ENCODE measurements at regions not wholly inside any gene's neighbourhood (a gene's known extent, or its start where the extent isn't known, plus 50 kb on each side); places are given as distances from the start of the nearest gene placed in this dataset.
"Not testable (repeated sequence)": the region's sequence is repeated elsewhere in the genome, so short reads cannot be mapped to it uniquely, and the experiment has no call there.

DNA sequence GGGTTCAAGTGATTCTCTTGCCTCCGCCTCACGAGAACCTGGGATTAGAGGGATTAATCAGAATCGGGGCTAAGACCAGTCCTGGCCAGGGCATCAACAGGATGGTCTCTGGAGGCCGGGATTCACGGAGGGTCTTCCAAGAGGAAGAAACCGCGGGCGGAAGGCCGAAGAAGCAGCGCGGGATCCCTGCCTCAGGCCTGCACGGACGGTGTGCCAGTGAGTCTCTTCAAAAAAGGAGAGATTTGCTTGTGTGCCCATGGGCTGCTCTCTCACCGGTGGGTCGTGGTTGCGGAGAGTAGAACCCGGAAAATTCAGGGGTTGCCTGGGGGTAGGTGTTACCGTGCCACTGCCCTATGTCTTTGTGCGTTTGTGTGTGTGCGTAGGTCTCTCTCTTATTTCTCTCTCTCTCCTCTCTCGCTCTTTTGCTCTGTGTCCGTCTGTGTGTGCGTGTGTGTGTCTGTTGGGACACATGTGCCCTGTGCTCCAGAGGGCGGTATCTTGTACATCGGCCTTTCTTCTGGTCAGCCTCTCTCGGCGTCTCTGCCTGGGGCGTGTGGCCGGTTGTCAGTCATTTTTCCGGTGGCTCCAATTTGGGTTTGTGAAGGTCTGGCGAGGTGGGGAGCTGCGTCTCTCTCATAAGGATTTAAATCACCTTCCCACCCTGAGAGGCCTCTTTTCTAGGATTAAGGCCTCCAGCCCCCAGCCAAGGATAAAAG is 613.2 kb downstream of the KCNJ18 start:
- H3K4me3 ChIP-seq (ENCODE audit: low read depth, low read length), result no peak overlapping the region
- TF ChIP-seq CTCF (IDR thresholded peaks at IDR 0.05; ENCODE audit: low read depth, low read length), result no peak
- in situ Hi-C loops (cut with HindIII; ENCODE audit: low sequenced_read_pairs), result no loop called here
- DNase-seq (ENCODE audit: low read depth, low spot score), result no peak

GRCh38 chr17:22310292-22310691 is 618.0 kb downstream of the KCNJ18 start:
- DNase-seq (ENCODE audit: low read depth, low spot score); in situ Hi-C loops (cut with HindIII; ENCODE audit: low sequenced_read_pairs); H3K4me3 ChIP-seq (ENCODE audit: low read depth, low read length): not testable (repeated sequence)

DNA sequence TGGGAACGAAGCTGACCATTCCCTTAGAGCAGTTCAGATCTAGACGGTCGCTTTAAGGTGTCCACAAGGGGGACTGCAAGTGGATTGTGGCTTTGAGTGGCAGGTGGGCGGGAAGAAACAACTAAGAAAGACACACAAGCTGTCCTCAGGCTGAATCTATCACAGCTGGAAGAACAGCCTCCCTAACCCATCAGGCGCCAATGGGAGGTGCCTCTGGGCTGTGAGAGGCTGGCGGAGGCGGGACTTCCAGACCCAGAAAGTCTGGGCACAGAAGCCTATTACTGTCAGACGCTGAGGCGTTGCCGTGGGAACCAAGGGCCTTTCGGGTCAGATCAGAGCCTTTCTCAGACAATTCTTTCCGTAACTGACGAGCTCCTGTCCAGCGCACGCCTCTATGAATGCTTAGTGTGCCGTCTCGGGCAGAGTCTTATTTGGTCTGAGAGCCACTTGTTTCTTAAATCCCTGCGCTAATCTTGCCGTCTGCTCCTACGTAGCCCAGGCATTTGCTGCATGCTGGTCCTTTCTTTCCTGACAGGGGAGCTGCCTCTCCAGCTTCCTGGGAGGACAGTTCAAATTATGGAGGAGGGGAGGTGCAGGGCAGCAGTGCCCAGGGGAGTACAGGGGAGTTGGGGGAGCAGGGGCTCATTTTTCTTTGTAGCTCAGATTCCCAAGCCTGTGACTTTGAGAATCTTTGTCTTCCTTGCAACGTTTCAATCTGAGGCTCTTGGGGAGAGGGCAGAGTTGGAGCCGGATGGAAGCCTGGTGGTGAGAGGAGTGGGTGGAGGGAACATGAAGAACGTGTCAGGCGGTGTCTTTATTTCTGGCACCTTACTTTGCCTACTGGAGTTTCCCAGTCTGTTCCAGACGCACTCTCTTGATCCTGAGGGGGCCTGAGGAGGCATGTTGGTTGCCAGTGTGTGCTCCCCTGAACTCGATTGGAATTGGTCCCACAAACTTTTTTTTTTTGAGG is 618.7 kb downstream of the KCNJ18 start:
- in situ Hi-C loops (cut with HindIII; ENCODE audit: low sequenced_read_pairs), result no loop called here
- TF ChIP-seq CTCF (IDR thresholded peaks at IDR 0.05; ENCODE audit: low read depth, low read length), result no peak
- DNase-seq (ENCODE audit: low read depth, low spot score), result no peak
- no peak overlapping the region for H3K4me3 ChIP-seq (ENCODE audit: low read depth, low read length)

- H3K4me3 ChIP-seq (ENCODE audit: low read depth, low read length); DNase-seq (ENCODE audit: low read depth, low spot score); in situ Hi-C loops (cut with HindIII; ENCODE audit: low sequenced_read_pairs): not testable (repeated sequence)
These were observed 628.7 kb downstream of the KCNJ18 start for GRCh38 chr17:22321001-22321400.

- H3K4me3 ChIP-seq (ENCODE audit: low read depth, low read length); DNase-seq (ENCODE audit: low read depth, low spot score); in situ Hi-C loops (cut with HindIII; ENCODE audit: low sequenced_read_pairs): not testable (repeated sequence)
These were observed 630.7 kb downstream of the KCNJ18 start for GRCh38 chr17:22322893-22323550.

DNA sequence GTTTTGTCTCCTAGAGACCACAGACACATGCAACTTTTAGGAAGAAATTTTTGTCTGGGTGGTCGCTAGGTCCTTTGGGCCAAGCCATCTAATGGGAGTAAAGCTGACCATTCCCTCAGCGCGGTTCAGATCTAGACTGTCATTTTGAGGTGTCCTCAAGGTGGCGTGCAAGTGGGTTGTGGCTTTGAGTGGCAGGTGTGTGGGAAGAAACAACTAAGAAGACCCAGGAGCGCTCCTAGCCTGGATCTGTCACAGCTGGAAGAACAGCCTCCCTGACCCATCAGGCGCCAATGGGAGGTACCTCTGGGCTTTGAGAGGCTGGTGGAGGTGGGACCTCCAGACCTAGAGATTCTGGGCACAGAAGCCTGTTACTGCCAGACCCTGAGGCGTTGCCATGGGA is 645.1 kb downstream of the KCNJ18 start:
- DNase-seq (ENCODE audit: low read depth, low spot score), result no peak
- in situ Hi-C loops (cut with HindIII; ENCODE audit: low sequenced_read_pairs), result no loop called here
- TF ChIP-seq CTCF (IDR thresholded peaks at IDR 0.05; ENCODE audit: low read depth, low read length), result no peak
- H3K4me3 ChIP-seq (ENCODE audit: low read depth, low read length), result no peak overlapping the region

- DNase-seq (ENCODE audit: low read depth, low spot score); in situ Hi-C loops (cut with HindIII; ENCODE audit: low sequenced_read_pairs); H3K4me3 ChIP-seq (ENCODE audit: low read depth, low read length): not testable (repeated sequence)
These were observed 664.3 kb downstream of the KCNJ18 start for GRCh38 chr17:22356603-22357002.

GRCh38 chr17:22370988-22371387 is 678.7 kb downstream of the KCNJ18 start:
- DNase-seq (ENCODE audit: low read depth, low spot score); H3K4me3 ChIP-seq (ENCODE audit: low read depth, low read length); in situ Hi-C loops (cut with HindIII; ENCODE audit: low sequenced_read_pairs): not testable (repeated sequence)

GRCh38 chr17:22373911-22374310 is 681.6 kb downstream of the KCNJ18 start:
- DNase-seq (ENCODE audit: low read depth, low spot score), result no peak
- TF ChIP-seq CTCF (IDR thresholded peaks at IDR 0.05; ENCODE audit: low read depth, low read length), result no peak
- no peak overlapping the region for H3K4me3 ChIP-seq (ENCODE audit: low read depth, low read length)
- in situ Hi-C loops (cut with HindIII; ENCODE audit: low sequenced_read_pairs), result no loop called here

All from astrocyte of the spinal cord (primary cell).